Neural crest cell (in vitro differentiated cells): ENCODE measurements at regions not wholly inside any gene's neighbourhood (a gene's known extent, or its start where the extent isn't known, plus 50 kb on each side); places are given as distances from the start of the nearest gene placed in this dataset.
"Not testable (repeated sequence)": the region's sequence is repeated elsewhere in the genome, so short reads cannot be mapped to it uniquely, and the experiment has no call there.

Experiments used
- DNase-seq: peaks from one replicate; pipeline ENCODE4 v3.0.0; 2021; ENCODE audit warnings: low read depth, mixed read lengths, low spot score
- H3K27ac Mint-ChIP-seq: one replicate; pipeline ENCODE4 v1.8.0; 2021; ENCODE audit warnings: mild to moderate bottlenecking, mixed read lengths; ENCODE audit not compliant: unreplicated experiment
- H3K27me3 Mint-ChIP-seq: 2 replicates; pipeline ENCODE4 v1.8.0; 2021; ENCODE audit warnings: low read depth, mild to moderate bottlenecking, mixed read lengths
- H3K36me3 Mint-ChIP-seq: 2 replicates; pipeline ENCODE4 v1.8.0; 2021; ENCODE audit warnings: low read depth, mild to moderate bottlenecking, mixed read lengths
- H3K4me1 Mint-ChIP-seq: 2 replicates; pipeline ENCODE4 v1.8.0; 2021; ENCODE audit warnings: mixed read lengths
- H3K4me3 Mint-ChIP-seq: one replicate; pipeline ENCODE4 v1.8.0; 2021; ENCODE audit warnings: mild to moderate bottlenecking, mixed read lengths
- H3K9me3 Mint-ChIP-seq: 2 replicates; pipeline ENCODE4 v1.8.0; 2021; ENCODE audit warnings: mixed read lengths
- TF ChIP-seq, protein P1 (sequence below): fragments of 200-600 bp; sonication (generic); conservative IDR thresholded peaks from 2 replicates; pipeline ENCODE4 v1.5.0; 2021; ENCODE audit warnings: antibody characterized with exemption, mild to moderate bottlenecking

DNA sequence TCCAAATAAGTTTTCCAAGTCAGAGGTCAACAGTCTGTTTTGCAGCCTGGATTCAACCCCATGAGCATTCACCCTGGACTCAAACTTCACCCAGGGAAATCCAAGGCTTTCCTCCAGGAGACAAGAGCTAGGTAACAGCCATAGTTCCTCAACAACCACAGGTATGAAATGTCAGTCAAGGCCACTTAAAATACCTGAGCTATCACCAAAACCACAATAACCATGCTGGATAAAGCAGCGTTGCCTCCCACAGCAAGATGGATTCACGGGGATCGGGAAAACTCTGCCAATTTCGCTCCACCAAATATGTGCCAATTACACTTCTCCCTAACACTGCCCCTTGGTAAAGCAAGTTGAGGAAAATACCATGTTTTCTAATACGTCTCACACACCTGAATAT lies 444.1 kb upstream of the KLF6 start:
- Mint-ChIP-seq H3K27me3 (no peaks in the 10 kb centered on the region), H3K36me3 (peaks cover 5% of the 10 kb centered on the region), H3K27ac (no peak overlapping the region), H3K9me3 (peaks cover 3% of the 10 kb centered on the region), H3K4me3 (no peak overlapping the region), H3K4me1 (no peaks in the 10 kb centered on the region)
- DNase-seq, result no peak
- TF ChIP-seq, protein P1, sequence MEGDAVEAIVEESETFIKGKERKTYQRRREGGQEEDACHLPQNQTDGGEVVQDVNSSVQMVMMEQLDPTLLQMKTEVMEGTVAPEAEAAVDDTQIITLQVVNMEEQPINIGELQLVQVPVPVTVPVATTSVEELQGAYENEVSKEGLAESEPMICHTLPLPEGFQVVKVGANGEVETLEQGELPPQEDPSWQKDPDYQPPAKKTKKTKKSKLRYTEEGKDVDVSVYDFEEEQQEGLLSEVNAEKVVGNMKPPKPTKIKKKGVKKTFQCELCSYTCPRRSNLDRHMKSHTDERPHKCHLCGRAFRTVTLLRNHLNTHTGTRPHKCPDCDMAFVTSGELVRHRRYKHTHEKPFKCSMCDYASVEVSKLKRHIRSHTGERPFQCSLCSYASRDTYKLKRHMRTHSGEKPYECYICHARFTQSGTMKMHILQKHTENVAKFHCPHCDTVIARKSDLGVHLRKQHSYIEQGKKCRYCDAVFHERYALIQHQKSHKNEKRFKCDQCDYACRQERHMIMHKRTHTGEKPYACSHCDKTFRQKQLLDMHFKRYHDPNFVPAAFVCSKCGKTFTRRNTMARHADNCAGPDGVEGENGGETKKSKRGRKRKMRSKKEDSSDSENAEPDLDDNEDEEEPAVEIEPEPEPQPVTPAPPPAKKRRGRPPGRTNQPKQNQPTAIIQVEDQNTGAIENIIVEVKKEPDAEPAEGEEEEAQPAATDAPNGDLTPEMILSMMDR, result no peak

DNA sequence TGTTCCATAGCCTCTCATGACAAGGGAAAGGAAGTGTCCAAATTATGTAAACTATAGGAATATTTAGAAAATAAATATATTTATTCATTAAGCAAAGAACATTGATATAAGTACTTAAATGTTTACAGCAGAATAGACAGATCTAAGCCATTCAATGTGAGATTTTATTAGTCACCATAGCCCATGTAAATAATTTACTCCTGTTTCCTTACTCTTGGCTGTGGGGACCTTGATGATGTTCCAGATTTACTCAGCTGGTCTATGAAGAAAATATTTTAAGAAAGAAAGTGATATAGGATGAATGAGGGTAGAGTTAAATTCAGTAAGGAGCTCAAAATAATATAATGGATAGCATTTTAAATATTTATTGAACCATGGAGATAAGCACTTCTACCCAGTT lies 442.6 kb upstream of the KLF6 start:
- no peaks in the 10 kb centered on the region for H3K4me1 Mint-ChIP-seq
- no peak for DNase-seq
- no peak overlapping the region for H3K27ac Mint-ChIP-seq
- H3K36me3 Mint-ChIP-seq, result peaks cover 5% of the 10 kb centered on the region
- no peak overlapping the region for H3K4me3 Mint-ChIP-seq
- TF ChIP-seq, protein P1, result no peak
- H3K9me3 Mint-ChIP-seq, result peaks cover 3% of the 10 kb centered on the region
- no peaks in the 10 kb centered on the region for H3K27me3 Mint-ChIP-seq

DNA sequence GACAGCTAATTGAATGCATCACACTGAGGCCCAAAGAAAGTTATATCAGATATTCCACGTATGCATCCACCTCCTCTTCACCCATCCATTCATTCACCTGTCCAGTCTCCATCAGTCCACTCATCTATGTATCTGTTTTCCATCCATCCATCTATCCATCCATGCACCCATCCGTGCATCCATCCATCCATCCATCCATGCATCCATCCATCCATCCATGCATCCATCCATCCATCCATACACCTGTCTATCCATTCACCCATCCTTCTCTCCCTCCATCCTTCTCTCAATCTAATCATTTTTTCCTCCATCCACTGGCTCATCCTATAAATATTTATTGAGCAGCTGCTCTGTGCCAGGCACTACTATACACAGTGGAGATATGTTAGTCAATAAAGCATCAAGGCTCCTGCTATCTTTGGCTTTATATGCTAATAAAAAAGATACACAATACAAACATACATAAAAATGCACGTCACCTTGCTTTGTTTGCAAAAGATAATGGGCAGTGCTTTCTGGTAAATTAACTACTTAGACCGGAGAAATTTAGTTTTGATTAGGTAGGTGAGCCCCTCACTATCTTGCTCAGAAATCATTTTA lies 442.0 kb upstream of the KLF6 start:
- H3K36me3 Mint-ChIP-seq, result peaks cover 1% of the 10 kb centered on the region
- H3K4me1 Mint-ChIP-seq, result no peaks in the 10 kb centered on the region
- H3K9me3 Mint-ChIP-seq, result peaks cover 3% of the 10 kb centered on the region
- TF ChIP-seq, protein P1, result no peak
- no peak for DNase-seq
- H3K27ac Mint-ChIP-seq, result no peak overlapping the region
- no peaks in the 10 kb centered on the region for H3K27me3 Mint-ChIP-seq
- no peak overlapping the region for H3K4me3 Mint-ChIP-seq

DNA sequence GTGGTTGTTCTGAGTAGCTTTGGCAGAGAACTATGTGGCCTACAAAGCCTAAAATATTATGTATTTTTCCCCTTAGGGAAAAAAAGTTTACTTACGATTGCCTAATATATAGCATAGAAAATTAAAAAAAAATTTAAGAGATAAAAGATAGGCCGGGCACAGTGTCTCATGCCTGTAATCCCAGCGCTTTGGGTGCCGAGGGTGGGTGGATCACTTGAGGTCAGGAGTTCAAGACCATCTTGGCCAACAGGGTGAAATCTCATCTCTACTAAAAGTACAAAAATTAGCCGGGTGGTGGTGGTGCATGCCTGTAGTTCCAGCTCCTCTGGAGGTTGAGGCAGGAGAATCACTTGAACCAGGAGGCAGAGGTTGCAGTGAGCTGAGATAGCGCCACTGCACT lies 439.2 kb upstream of the KLF6 start:
- Mint-ChIP-seq H3K4me1 (no peaks in the 10 kb centered on the region), H3K9me3 (peaks cover 3% of the 10 kb centered on the region), H3K27me3 (no peaks in the 10 kb centered on the region), H3K27ac (no peak overlapping the region), H3K36me3 (no peaks in the 10 kb centered on the region), H3K4me3 (no peak overlapping the region)
- TF ChIP-seq, protein P1, result no peak
- no peak for DNase-seq

DNA sequence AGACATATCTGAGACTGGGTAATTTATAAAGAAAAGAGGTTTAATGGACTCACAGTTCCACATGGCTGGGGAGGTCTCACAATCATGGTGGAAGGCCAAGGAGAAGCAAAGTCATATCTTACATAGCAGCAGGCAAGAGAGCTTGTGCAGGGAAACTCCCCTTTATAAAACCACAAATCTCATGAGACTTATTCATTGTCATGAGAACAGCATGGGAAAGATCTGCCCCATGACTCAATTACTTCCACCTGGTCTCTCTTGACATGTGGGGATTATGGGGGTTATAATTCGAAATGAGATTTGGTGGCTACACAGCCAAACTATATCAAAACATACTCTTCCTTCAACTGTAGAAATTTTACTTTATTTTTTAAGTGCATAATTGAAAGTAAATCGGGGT lies 436.3 kb upstream of the KLF6 start:
- H3K4me3 Mint-ChIP-seq, DNase-seq, H3K4me1 Mint-ChIP-seq, H3K27ac Mint-ChIP-seq, H3K27me3 Mint-ChIP-seq, H3K9me3 Mint-ChIP-seq, H3K36me3 Mint-ChIP-seq: not testable (repeated sequence)

DNA sequence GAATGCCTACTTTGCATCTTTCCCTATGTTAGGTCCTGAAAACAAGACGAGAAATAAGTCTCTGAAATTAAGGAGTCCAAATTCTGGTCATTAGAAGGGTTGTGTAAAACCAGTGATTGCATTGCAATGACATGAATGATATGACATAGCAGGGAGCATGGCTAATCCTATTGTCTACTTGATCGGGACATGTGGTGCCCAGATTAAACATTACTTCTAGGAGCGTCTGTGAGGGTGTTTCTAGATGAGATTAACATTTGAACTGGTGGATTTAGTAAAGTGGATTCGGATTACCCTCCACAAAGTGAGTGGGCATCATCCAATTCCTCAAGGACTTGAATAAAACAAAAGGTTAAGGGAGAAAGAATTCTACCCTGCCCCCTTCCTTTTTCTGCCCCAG lies 434.9 kb upstream of the KLF6 start:
- H3K27me3 Mint-ChIP-seq, result no peaks in the 10 kb centered on the region
- DNase-seq, result no peak
- peaks cover 8% of the 10 kb centered on the region for H3K4me1 Mint-ChIP-seq
- H3K27ac Mint-ChIP-seq, result no peak overlapping the region
- no peak overlapping the region for H3K4me3 Mint-ChIP-seq
- no peaks in the 10 kb centered on the region for H3K9me3 Mint-ChIP-seq
- TF ChIP-seq, protein P1, result no peak
- H3K36me3 Mint-ChIP-seq, result no peaks in the 10 kb centered on the region
